ENCODE measurements at regions not wholly inside any gene's neighbourhood (a gene's known extent, or its start where the extent isn't known, plus 50 kb on each side); places are given as distances from the start of the nearest gene placed in this dataset.
"Not testable (repeated sequence)": the region's sequence is repeated elsewhere in the genome, so short reads cannot be mapped to it uniquely, and the experiment has no call there.

- no peak overlapping the region for H3K27ac ChIP-seq
- no peaks in the 10 kb centered on the region for H3K9me3 ChIP-seq (ENCODE audit: control insufficient read depth, low read length)
- no peak overlapping the region for H3K4me2 ChIP-seq (ENCODE audit: low read length)
- H3K4me3 ChIP-seq (ENCODE audit: low read depth, low read length), result no peak overlapping the region
- H3K4me1 ChIP-seq, result no peaks in the 10 kb centered on the region
- TF ChIP-seq CTCF (IDR thresholded peaks at IDR 0.05), result no peak
- no peaks in the 10 kb centered on the region for H3K27me3 ChIP-seq (ENCODE audit: control insufficient read depth, insufficient read depth, low read length)
- no peak overlapping the region for H3K9ac ChIP-seq
- no peaks in the 10 kb centered on the region for H3K36me3 ChIP-seq (ENCODE audit: control insufficient read depth, insufficient read depth, low read length)
- no peaks in the 10 kb centered on the region for H3K79me2 ChIP-seq
- H2AFZ ChIP-seq, result no peak overlapping the region
These were observed 84.4 kb upstream of the ATL2 start for GRCh38 chr2:38461470-38461869.

GRCh38 chr2:38460313-38460712 lies 83.2 kb upstream of the ATL2 start:
- Histone ChIP-seq H3K27me3 (ENCODE audit: control insufficient read depth, insufficient read depth, low read length) (no peaks in the 10 kb centered on the region), H3K27ac (no peak overlapping the region), H3K4me2 (ENCODE audit: low read length) (no peak overlapping the region), H2AFZ (no peak overlapping the region), H3K9ac (no peak overlapping the region), H3K36me3 (ENCODE audit: control insufficient read depth, insufficient read depth, low read length) (no peaks in the 10 kb centered on the region), H3K4me1 (no peaks in the 10 kb centered on the region), H3K4me3 (ENCODE audit: low read depth, low read length) (no peak overlapping the region), H3K79me2 (no peaks in the 10 kb centered on the region), H3K9me3 (ENCODE audit: control insufficient read depth, low read length) (no peaks in the 10 kb centered on the region)
- TF ChIP-seq CTCF (IDR thresholded peaks at IDR 0.05), result no peak

GRCh38 chr2:38454081-38454480 lies 77.0 kb upstream of the ATL2 start:
- no peaks in the 10 kb centered on the region for H3K27me3 ChIP-seq (ENCODE audit: control insufficient read depth, insufficient read depth, low read length)

GRCh38 chr2:38451778-38452177 lies 74.7 kb upstream of the ATL2 start:
- not testable (repeated sequence) for H3K27me3 ChIP-seq (ENCODE audit: control insufficient read depth, insufficient read depth, low read length); H3K27ac ChIP-seq; H3K9me3 ChIP-seq (ENCODE audit: control insufficient read depth, low read length); H3K4me2 ChIP-seq (ENCODE audit: low read length); H3K4me1 ChIP-seq; H3K79me2 ChIP-seq; H3K9ac ChIP-seq; H3K4me3 ChIP-seq (ENCODE audit: low read depth, low read length); H2AFZ ChIP-seq; H3K36me3 ChIP-seq (ENCODE audit: control insufficient read depth, insufficient read depth, low read length)

More at GRCh38 chr2:38454081-38454480, 77.0 kb upstream of the ATL2 start:
- Histone ChIP-seq H3K79me2 (no peaks in the 10 kb centered on the region), H3K4me3 (ENCODE audit: low read depth, low read length) (no peak overlapping the region), H3K27ac (no peak overlapping the region), H2AFZ (no peak overlapping the region), H3K9me3 (ENCODE audit: control insufficient read depth, low read length) (no peaks in the 10 kb centered on the region), H3K36me3 (ENCODE audit: control insufficient read depth, insufficient read depth, low read length) (no peaks in the 10 kb centered on the region), H3K4me2 (ENCODE audit: low read length) (no peak overlapping the region), H3K9ac (no peak overlapping the region), H3K4me1 (no peaks in the 10 kb centered on the region)
- TF ChIP-seq CTCF (IDR thresholded peaks at IDR 0.05), result no peak

- Histone ChIP-seq H2AFZ (no peak overlapping the region), H3K9ac (no peak overlapping the region), H3K27ac (no peak overlapping the region), H3K4me2 (ENCODE audit: low read length) (no peak overlapping the region), H3K36me3 (ENCODE audit: control insufficient read depth, insufficient read depth, low read length) (no peaks in the 10 kb centered on the region), H3K4me1 (no peaks in the 10 kb centered on the region), H3K27me3 (ENCODE audit: control insufficient read depth, insufficient read depth, low read length) (no peaks in the 10 kb centered on the region), H3K79me2 (no peaks in the 10 kb centered on the region), H3K9me3 (ENCODE audit: control insufficient read depth, low read length) (no peaks in the 10 kb centered on the region), H3K4me3 (ENCODE audit: low read depth, low read length) (no peak overlapping the region)
- no peak for TF ChIP-seq CTCF (IDR thresholded peaks at IDR 0.05)
These were observed 73.4 kb upstream of the ATL2 start for GRCh38 chr2:38450509-38450908.

Measured in parathyroid adenoma (tissue), 2 donors.